GM12891 (cell line): ENCODE measurements at regions not wholly inside any gene's neighbourhood (a gene's known extent, or its start where the extent isn't known, plus 50 kb on each side); places are given as distances from the start of the nearest gene placed in this dataset.
"Not testable (repeated sequence)": the region's sequence is repeated elsewhere in the genome, so short reads cannot be mapped to it uniquely, and the experiment has no call there.

Experiments
- DNase-seq: peaks from one replicate; pipeline ENCODE4 v3.0.0; 2011; ENCODE audit warnings: low spot score; ENCODE audit not compliant: insufficient read length
- FAIRE-seq: peaks from 2 replicates; lab custom pipeline; 2011; peaks lifted over from hg19 to GRCh38; lab: Jason Lieb, UNC
- PAX5 ChIP-seq: IDR thresholded peaks from 2 replicates; pipeline ENCODE4 v1.6.1; 2011; ENCODE audit warnings: low read length, moderate library complexity, mild to moderate bottlenecking; ENCODE audit not compliant: insufficient read depth, severe bottlenecking
- POLR2A ChIP-seq: IDR thresholded peaks from 2 replicates; pipeline ENCODE4 v1.6.1; 2011; ENCODE audit warnings: low read depth, low read length, control low read depth
- POLR2AphosphoS5 ChIP-seq: IDR thresholded peaks from 2 replicates; pipeline ENCODE4 v1.6.1; 2011; ENCODE audit warnings: low read depth, low read length, control low read depth
- POU2F2 ChIP-seq: IDR thresholded peaks from 2 replicates; pipeline ENCODE4 v1.6.1; 2011; ENCODE audit warnings: low read depth, mild to moderate bottlenecking, control low read depth, low read length, moderate library complexity
- SPI1 ChIP-seq: IDR thresholded peaks from 2 replicates; pipeline ENCODE4 v1.6.1; 2011; ENCODE audit warnings: low read depth, low read length, control low read depth
- TAF1 ChIP-seq: IDR thresholded peaks from 2 replicates; pipeline ENCODE4 v1.6.1; 2011; ENCODE audit warnings: low read depth, low read length, control low read depth

DNA sequence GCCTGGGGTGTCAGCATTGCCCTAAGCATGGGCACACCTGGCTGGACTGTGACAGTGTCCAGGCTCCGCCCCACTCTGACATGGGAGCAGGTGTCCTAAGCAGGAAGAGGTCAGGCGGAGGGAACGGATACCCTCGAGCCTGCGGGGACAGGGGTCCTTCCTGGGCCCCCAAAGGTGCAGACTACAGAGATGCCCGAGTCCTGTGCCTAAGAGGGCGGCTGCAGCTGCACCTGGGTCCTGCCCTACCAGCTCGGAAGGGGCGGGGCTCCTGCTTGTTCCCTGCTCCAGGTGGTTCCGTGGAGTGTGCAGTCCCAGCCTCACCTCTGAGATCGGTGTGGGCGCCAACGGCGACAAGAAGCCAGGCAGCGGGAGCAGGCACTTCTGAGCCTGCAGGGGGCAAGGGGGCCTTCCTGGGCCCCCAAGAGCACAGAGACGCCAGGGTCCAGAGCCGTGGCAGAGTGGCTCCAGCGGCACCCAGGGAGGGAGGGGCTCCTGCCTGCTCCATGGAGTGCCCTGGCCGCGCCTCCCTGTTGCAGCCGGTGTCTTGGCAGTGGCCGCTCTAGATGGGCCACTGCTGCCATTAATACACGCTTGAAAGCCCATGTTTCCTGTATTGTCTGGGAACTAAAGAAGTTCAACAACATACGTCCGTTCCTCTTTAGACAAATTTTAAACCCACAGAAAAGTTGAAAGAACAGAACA, 64.5 kb upstream of the CACNA2D1 start:
- no peak for FAIRE-seq
- TF ChIP-seq POLR2AphosphoS5 (no peak), SPI1 (no peak), POU2F2 (no peak), TAF1 (no peak), PAX5 (no peak), POLR2A (no peak)
- no peak for DNase-seq

DNA sequence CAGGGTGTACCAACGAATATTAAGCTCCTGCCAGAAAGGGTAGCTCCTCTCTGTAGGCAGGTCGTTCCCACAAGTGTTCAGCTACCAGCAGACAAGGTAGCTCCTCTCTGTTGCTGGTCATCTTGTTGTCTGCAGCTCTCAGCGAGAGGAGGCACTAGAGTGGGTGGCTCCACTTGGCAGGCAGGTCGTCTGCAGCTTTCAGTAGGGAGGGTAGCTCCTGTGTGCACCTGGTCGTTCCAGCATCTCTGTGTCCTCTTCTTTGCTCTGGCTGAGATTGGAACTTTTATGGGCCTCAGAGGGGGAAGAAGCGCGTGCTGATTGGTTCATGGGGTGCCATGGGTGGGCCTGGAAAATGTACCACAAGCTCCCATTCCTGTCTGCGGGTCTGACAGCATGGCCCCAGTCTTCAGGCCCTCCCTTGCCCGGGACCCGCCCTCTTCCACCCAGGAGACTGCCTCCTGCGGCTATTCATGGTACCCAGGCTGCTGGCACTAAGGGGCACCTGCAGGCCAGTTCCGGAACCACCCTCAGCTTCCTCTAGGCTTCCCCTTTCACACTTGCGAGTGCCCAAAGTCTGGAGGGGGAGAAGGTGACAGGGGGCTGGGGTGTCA, 63.9 kb upstream of the CACNA2D1 start:
- TF ChIP-seq SPI1 (no peak), POLR2A (no peak), TAF1 (no peak), PAX5 (no peak), POLR2AphosphoS5 (no peak)
- no peak for DNase-seq
- no peak for FAIRE-seq

DNA sequence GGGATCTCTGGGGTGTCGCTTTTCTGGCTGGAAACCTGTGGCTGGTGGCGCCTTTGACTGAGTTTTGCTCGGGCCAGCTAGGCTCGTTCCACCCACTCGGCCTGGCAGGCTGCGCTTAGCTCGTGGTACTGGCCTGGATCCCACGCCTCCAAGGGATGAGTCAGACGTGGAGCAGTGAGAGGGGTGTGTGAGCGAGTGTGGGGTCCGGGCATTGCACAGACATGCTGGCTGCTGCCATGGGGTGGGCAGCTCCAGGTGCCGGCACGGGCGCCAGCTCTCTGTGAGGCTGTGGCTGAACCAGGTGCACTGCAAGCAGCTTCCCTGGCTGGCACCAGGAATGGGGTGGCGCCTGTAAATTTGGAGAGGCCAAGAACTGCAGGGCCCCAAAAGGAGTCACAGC, 63.1 kb upstream of the CACNA2D1 start:
- FAIRE-seq (no peak), DNase-seq (no peak)
- no peak for TF ChIP-seq POU2F2

DNA sequence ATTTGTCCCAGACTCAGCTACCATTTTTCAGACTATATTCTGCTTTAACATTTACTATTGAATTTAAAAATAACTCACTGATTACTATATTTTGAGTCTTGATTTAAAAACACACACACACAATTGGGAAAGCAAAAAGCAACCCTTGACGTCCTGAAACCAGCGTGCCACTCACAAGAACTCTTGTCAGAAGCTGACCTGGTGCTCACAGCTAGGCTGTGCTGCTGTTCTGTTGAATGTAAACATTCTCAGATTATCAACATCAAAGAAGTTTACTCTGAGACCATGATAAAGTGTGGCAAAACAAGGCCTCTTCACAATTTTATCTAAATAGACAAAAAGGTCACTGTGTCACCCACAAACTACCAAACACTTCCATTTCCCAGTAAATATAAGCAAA, 62.6 kb upstream of the CACNA2D1 start:
- no peak for FAIRE-seq
- DNase-seq, result no peak
- TF ChIP-seq POLR2AphosphoS5 (no peak), POU2F2 (no peak), POLR2A (no peak), PAX5 (no peak), SPI1 (no peak), TAF1 (no peak)

DNA sequence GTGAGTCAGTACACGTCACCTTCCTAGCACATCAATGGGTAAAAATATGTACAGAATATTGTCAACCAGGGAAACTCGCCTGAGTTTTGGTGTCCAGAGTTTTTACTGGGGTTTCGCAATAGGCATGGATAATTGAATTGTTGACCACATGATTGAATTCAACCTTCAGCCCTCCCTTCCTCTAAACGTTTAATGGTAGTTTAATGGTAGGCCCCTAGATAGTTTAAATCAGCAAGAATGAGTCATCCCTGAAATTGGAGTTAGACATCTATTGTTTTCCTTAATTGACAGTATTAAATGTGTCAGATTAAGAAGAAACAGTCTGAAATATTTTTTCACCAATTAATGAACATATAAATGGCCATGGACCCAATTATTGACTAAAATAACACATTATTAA, 57.8 kb upstream of the CACNA2D1 start:
- no peak for FAIRE-seq
- no peak for DNase-seq
- TF ChIP-seq POLR2A (no peak), SPI1 (no peak), TAF1 (no peak), PAX5 (no peak), POU2F2 (no peak), POLR2AphosphoS5 (no peak)

DNA sequence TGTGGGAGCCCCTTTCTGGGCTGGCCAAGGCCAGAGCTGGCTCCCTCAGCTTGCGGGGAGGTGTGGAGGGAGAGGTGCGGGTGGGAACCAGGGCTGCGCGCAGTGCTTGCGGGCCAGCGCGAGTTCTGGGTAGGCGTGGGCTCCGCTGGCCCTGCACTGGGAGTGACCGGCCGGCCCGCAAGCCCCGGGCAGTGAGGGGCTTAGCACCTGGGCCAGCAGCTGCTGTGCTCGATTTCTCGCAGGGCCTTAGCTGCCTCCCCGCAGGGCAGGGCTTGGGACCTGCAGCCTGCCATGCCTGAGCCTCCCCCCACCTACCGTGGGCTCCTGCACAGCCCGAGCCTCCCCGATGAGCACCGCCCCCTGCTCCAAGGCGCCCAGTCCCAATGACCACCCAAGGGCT, 56.0 kb upstream of the CACNA2D1 start:
- DNase-seq, FAIRE-seq: not testable (repeated sequence)

DNA sequence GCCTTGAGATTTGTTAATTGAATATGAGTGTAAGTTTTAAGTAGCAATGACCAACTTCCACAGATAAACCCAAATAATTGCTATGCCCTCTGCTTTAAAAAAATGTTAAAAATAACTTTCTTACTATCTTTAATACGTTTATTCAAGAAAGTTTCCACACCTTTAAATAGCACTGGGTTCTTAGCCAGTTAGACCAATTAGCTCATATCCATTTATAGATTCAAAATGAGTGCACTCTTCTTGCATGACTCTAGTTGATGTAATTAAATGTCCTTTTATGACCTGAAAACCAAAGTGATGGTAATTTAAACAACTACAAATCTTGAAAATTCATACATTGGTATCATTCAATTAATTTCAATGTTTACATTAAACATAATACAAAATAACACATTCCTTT, 50.8 kb upstream of the CACNA2D1 start:
- no peak for TF ChIP-seq TAF1
- TF ChIP-seq SPI1, result no peak
- no peak for TF ChIP-seq POU2F2
- no peak for TF ChIP-seq PAX5
- TF ChIP-seq POLR2AphosphoS5, result no peak
- TF ChIP-seq POLR2A, result no peak
- DNase-seq (no peak), FAIRE-seq (no peak)
